Endodermal cell (in vitro differentiated cells): ENCODE measurements at regions not wholly inside any gene's neighbourhood (a gene's known extent, or its start where the extent isn't known, plus 50 kb on each side); places are given as distances from the start of the nearest gene placed in this dataset.

Source experiments
- DNase-seq: peaks from one replicate; pipeline ENCODE4 v3.0.0-alpha.2; 2017
- H3K27ac ChIP-seq: 2 replicates; pipeline ENCODE4 v1.5.1; 2013; ENCODE audit warnings: mild to moderate bottlenecking, low read depth, low read length, moderate library complexity
- H3K27me3 ChIP-seq: 2 replicates; pipeline ENCODE4 v1.6.1; 2013; ENCODE audit warnings: mild to moderate bottlenecking, low read length, moderate library complexity; ENCODE audit not compliant: insufficient read depth, control insufficient read depth, poor library complexity, severe bottlenecking
- H3K36me3 ChIP-seq: 2 replicates; pipeline ENCODE4 v1.7.0; 2013; ENCODE audit warnings: mild to moderate bottlenecking, low read length, moderate library complexity; ENCODE audit not compliant: control insufficient read depth, insufficient read depth
- H3K4me1 ChIP-seq: one replicate; pipeline ENCODE4 v1.7.0; 2013; ENCODE audit warnings: low read length; ENCODE audit not compliant: control insufficient read depth, insufficient read depth
- H3K4me3 ChIP-seq: 2 replicates; pipeline ENCODE4 v1.5.1; 2013; ENCODE audit warnings: mild to moderate bottlenecking, low read length, moderate library complexity
- H3K9ac ChIP-seq: 2 replicates; pipeline ENCODE4 v1.6.1; 2013; ENCODE audit warnings: mild to moderate bottlenecking, low read length, moderate library complexity; ENCODE audit not compliant: poor library complexity, severe bottlenecking; ENCODE audit errors: extremely low read depth
- H3K9me3 ChIP-seq: 2 replicates; pipeline ENCODE4 v1.6.1; 2013; ENCODE audit warnings: mild to moderate bottlenecking, low read length, moderate library complexity; ENCODE audit not compliant: control insufficient read depth
- H3K27ac Mint-ChIP-seq: 2 replicates; pipeline ENCODE4 v1.8.0; 2020; ENCODE audit warnings: mixed read lengths
- H3K27me3 Mint-ChIP-seq: 2 replicates; pipeline ENCODE4 v1.8.0; 2021; ENCODE audit warnings: mild to moderate bottlenecking, mixed read lengths; ENCODE audit not compliant: insufficient read depth
- H3K36me3 Mint-ChIP-seq: 2 replicates; pipeline ENCODE4 v1.8.0; 2020; ENCODE audit warnings: low read depth, mixed read lengths
- H3K4me1 Mint-ChIP-seq: 2 replicates; pipeline ENCODE4 v1.8.0; 2020; ENCODE audit warnings: mixed read lengths
- H3K4me3 Mint-ChIP-seq: 2 replicates; pipeline ENCODE4 v1.8.0; 2020; ENCODE audit warnings: mild to moderate bottlenecking, moderate library complexity, mixed read lengths
- H3K9me3 Mint-ChIP-seq: 2 replicates; pipeline ENCODE4 v1.8.0; 2020; ENCODE audit warnings: mild to moderate bottlenecking, mixed read lengths
- WGBS, 2 experiments: methylation state at CpG; one replicate each; pipeline versions ENCODE4 v1.1.5 to v1.1.7; 2013; ENCODE audit warnings: missing lambda C conversion rate in 2 of 2, mixed read lengths in 1 of 2; ENCODE audit not compliant: insufficient coverage in 1 of 2, insufficient read length in 1 of 2; 5-methylcytosine and 5-hydroxymethylcytosine counted together
- TF ChIP-seq, protein P1 (sequence below): fragments of 200-600 bp; sonication (generic); conservative IDR thresholded peaks from 2 replicates; pipeline ENCODE4 v1.5.0; 2021; ENCODE audit warnings: antibody characterized with exemption, mild to moderate bottlenecking

DNA sequence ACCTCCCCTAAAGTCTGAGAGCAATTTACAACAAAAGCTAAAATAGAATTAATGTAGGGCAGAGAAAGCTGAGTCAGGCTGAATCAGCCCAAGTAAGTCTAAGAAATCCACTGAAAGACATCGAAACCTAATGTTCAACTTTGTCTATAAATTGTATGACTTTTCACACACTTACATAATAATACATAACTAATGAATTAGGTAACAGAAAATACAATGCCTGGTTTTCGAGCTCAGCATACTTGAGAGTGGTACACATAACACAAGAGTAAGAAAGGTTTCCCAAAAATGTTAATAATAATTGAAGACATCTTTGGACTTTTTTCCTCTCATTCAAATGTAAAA, 55.3 kb upstream of the VGLL4 start:
- Histone ChIP-seq H3K27ac (no peak overlapping the region), H3K4me3 (no peak overlapping the region), H3K27me3 (no peaks in the 10 kb centered on the region), H3K36me3 (peaks cover 28% of the 10 kb centered on the region), H3K9ac (no peak overlapping the region), H3K4me1 (no peaks in the 10 kb centered on the region), H3K9me3 (no peaks in the 10 kb centered on the region)
- TF ChIP-seq, protein P1, sequence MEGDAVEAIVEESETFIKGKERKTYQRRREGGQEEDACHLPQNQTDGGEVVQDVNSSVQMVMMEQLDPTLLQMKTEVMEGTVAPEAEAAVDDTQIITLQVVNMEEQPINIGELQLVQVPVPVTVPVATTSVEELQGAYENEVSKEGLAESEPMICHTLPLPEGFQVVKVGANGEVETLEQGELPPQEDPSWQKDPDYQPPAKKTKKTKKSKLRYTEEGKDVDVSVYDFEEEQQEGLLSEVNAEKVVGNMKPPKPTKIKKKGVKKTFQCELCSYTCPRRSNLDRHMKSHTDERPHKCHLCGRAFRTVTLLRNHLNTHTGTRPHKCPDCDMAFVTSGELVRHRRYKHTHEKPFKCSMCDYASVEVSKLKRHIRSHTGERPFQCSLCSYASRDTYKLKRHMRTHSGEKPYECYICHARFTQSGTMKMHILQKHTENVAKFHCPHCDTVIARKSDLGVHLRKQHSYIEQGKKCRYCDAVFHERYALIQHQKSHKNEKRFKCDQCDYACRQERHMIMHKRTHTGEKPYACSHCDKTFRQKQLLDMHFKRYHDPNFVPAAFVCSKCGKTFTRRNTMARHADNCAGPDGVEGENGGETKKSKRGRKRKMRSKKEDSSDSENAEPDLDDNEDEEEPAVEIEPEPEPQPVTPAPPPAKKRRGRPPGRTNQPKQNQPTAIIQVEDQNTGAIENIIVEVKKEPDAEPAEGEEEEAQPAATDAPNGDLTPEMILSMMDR, result no peak
- no peak overlapping the region for H3K4me3 Mint-ChIP-seq
- H3K4me1 Mint-ChIP-seq, result no peaks in the 10 kb centered on the region
- H3K27me3 Mint-ChIP-seq, result no peaks in the 10 kb centered on the region
- no peaks in the 10 kb centered on the region for H3K9me3 Mint-ChIP-seq
- H3K36me3 Mint-ChIP-seq, result peaks cover 23% of the 10 kb centered on the region
- DNase-seq, result no peak
- H3K27ac Mint-ChIP-seq, result no peak overlapping the region
- WGBS, 2 experiments, result 84 to 100% methylated on average over 1 to 2 of the region's 2 CpGs

DNA sequence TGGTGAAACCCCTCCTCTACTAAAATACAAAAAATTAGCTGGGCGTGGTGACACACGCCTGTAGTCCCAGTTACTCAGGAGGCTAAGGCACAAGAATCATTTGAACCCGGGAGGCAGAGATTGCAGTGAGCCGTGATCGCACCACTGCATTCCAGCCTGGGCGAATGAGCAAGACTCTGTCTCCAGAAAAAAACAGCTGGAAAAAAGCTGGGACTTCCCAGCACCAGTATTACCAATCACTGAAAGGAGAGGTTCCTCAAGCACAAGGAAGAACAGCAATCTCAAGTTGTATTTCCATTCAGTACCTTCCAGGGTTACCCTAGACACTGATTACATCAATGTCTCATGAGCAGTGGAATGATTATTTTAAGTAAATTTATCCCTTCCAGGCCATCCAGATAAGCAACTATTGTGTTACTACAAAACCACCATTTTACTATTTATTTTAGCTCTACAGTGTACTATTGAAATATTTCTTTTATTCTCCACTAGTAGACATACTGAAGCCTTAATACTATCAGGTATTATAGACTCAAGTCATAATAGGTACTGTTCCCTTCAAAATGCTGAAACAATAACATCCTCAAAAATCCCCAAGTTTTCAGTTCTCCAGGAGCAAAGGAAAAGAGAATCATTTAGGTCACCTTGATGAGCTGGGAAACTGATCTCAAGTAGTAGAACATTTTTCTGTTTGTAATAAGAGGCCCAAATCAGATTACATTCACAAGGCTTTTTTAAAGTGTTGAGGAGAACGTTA, 54.8 kb upstream of the VGLL4 start:
- Mint-ChIP-seq H3K9me3 (no peaks in the 10 kb centered on the region), H3K36me3 (peaks cover 23% of the 10 kb centered on the region), H3K4me3 (no peak overlapping the region), H3K27me3 (no peaks in the 10 kb centered on the region), H3K4me1 (no peaks in the 10 kb centered on the region), H3K27ac (no peak overlapping the region)
- no peaks in the 10 kb centered on the region for H3K9me3 ChIP-seq
- H3K27me3 ChIP-seq, result no peaks in the 10 kb centered on the region
- no peaks in the 10 kb centered on the region for H3K4me1 ChIP-seq
- WGBS, 2 experiments, result 88 to 92% methylated on average over 6 to 7 of the region's 7 CpGs
- no peak overlapping the region for H3K4me3 ChIP-seq
- TF ChIP-seq, protein P1, result no peak
- no peak for DNase-seq
- no peak overlapping the region for H3K27ac ChIP-seq
- H3K9ac ChIP-seq, result no peak overlapping the region
- peaks cover 28% of the 10 kb centered on the region for H3K36me3 ChIP-seq

DNA sequence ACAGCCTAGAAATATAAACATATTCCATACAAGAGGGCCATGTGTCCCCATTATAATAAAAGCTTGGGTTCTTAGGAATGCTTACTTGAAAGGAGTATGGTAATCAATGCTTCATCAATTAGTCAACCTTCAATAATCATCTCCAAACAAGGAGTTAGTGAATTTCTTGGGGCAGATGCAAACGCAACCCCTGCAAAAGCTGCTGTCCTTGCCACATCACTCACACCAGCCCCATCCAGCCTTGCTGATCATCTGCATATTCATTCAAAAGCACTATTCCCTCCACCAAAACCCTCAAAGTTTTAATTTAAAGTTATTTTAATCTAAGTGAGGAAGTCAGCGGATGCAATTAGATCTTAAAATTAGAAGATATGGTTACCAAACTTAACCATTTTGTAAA, 54.0 kb upstream of the VGLL4 start:
- Mint-ChIP-seq H3K27ac (no peak overlapping the region), H3K4me1 (no peaks in the 10 kb centered on the region)
- WGBS, 2 experiments, result 86% methylated on average over 1 of the region's 2 CpGs; no CpG with 5 or more reads in 1 of the 2 experiments

More for the DNA sequence above, 54.0 kb upstream of the VGLL4 start:
- Histone ChIP-seq H3K4me3 (no peak overlapping the region), H3K9ac (no peak overlapping the region), H3K4me1 (no peaks in the 10 kb centered on the region), H3K36me3 (peaks cover 27% of the 10 kb centered on the region), H3K27me3 (no peaks in the 10 kb centered on the region), H3K27ac (no peak overlapping the region), H3K9me3 (no peaks in the 10 kb centered on the region)
- Mint-ChIP-seq H3K4me3 (no peak overlapping the region), H3K36me3 (peaks cover 22% of the 10 kb centered on the region), H3K9me3 (no peaks in the 10 kb centered on the region), H3K27me3 (no peaks in the 10 kb centered on the region)
- TF ChIP-seq, protein P1, result no peak
- no peak for DNase-seq
